Stomach (tissue), 8 donors: ENCODE measurements at regions not wholly inside any gene's neighbourhood (a gene's known extent, or its start where the extent isn't known, plus 50 kb on each side); places are given as distances from the start of the nearest gene placed in this dataset.
"Not testable (repeated sequence)": the region's sequence is repeated elsewhere in the genome, so short reads cannot be mapped to it uniquely, and the experiment has no call there.

Source experiments
- DNase-seq, 2 donors: peaks; one replicate each; pipeline versions ENCODE4 v3.0.0 to v3.0.0-alpha.2; 2013 to 2019
- H3K27ac ChIP-seq, 5 donors: fragments of 200-600 bp in 4 of 5; sonication (generic) in 4 of 5; one replicate each; pipeline ENCODE4 v1.5.1; 2013 to 2019; ENCODE audit warnings: mild to moderate bottlenecking in 1 of 5, moderate library complexity in 1 of 5
- H3K27me3 ChIP-seq, 3 donors: fragments of 200-600 bp; sonication (generic); one replicate each; pipeline ENCODE4 v1.5.1; 2017 to 2019; ENCODE audit warnings: mixed run types in 1 of 3
- H3K36me3 ChIP-seq, 4 donors: fragments of 200-600 bp; sonication (generic); 1 replicate in 3 of 4; 2 replicates in 1 of 4; pipeline ENCODE4 v1.5.1; 2016 to 2019
- H3K4me1 ChIP-seq, 4 donors: fragments of 200-600 bp; sonication (generic); one replicate each; pipeline ENCODE4 v1.5.1; 2016 to 2019
- H3K4me3 ChIP-seq, 4 donors: fragments of 200-600 bp; sonication (generic) in 3 of 4; one replicate each; pipeline ENCODE4 v1.5.1; 2016 to 2019; ENCODE audit warnings: mild to moderate bottlenecking in 1 of 4
- H3K9me3 ChIP-seq, 4 donors: fragments of 200-600 bp; sonication (generic); one replicate each; pipeline ENCODE4 v1.5.1; 2016 to 2019
- CTCF ChIP-seq, 7 experiments: fragments of 450-650 bp in 4 of 7; fragments of 200-600 bp in 3 of 7; sonication (generic) in 3 of 7; IDR thresholded peaks; one replicate each; pipeline ENCODE4 v1.5.1; 2016 to 2019; ENCODE audit warnings: antibody characterized with exemption in 7 of 7, control low read depth in 2 of 7, mild to moderate bottlenecking in 1 of 7
- EP300 ChIP-seq: sonication (generic); formaldehyde crosslinking; IDR thresholded peaks from one replicate; pipeline ENCODE4 v1.6.1; 2017; ENCODE audit warnings: antibody characterized with exemption
- POLR2A ChIP-seq, 4 donors: fragments of 450-650 bp; IDR thresholded peaks; one replicate each; pipeline ENCODE4 v1.6.1; 2016; ENCODE audit warnings: antibody characterized with exemption in 4 of 4, control low read depth in 2 of 4, mild to moderate bottlenecking in 1 of 4, moderate library complexity in 1 of 4
- POLR2AphosphoS5 ChIP-seq, 3 donors: sonication (generic); formaldehyde crosslinking; IDR thresholded peaks; one replicate each; pipeline ENCODE4 v1.6.1; 2016; ENCODE audit warnings: antibody characterized with exemption in 3 of 3
- WGBS, 5 donors: extraction: QIAGEN DNeasy Blood & Tissue Kit in 3 of 5; methylation state at CpG; one replicate each; pipeline versions ENCODE4 v1.1.5 to v1.1.7; 2013 to 2018; 5-methylcytosine and 5-hydroxymethylcytosine counted together
- intact Hi-C: fragments of 100-400 bp; cut with DNase I; formaldehyde crosslinking; loops from one replicate; pipeline ENCODE4 v1.15.1; 2023; ENCODE audit warnings: low total_unique reads
- donor health status: healthy with polysubstance abuse.
- donor health status: Bipolar disorder and iron deficiency.
- donor health status: healthy.

- H3K36me3 ChIP-seq: no peaks in the 10 kb centered on the region
- H3K27me3 ChIP-seq: no peaks in the 10 kb centered on the region
- no peak overlapping the region for H3K27ac ChIP-seq
- intact Hi-C loops: no loop called here
- H3K4me3 ChIP-seq: no peak overlapping the region
- H3K4me1 ChIP-seq: no peaks in the 10 kb centered on the region
- WGBS, 5 donors: 90 to 97% (median 91%) methylated on average over 3 of the region's 3 CpGs
- no peak for TF ChIP-seq POLR2A (IDR thresholded peaks at IDR 0.05)
- no peak for TF ChIP-seq POLR2AphosphoS5 (IDR thresholded peaks at IDR 0.05)
- TF ChIP-seq CTCF (IDR thresholded peaks at IDR 0.05): no peak
- no peak for TF ChIP-seq EP300
- no peak for DNase-seq
- no peaks in the 10 kb centered on the region for H3K9me3 ChIP-seq
Measured at GRCh38 chr6:141388666-141389065, 744.1 kb upstream of the GJE1 start.

- Histone ChIP-seq H3K4me3 (no peak overlapping the region), H3K9me3 (peaks cover 0 to 11% (median 5%) of the 10 kb centered on the region in 4 donors), H3K36me3 (no peaks in the 10 kb centered on the region), H3K4me1 (no peaks in the 10 kb centered on the region), H3K27me3 (no peaks in the 10 kb centered on the region), H3K27ac (no peak overlapping the region)
- no peak for DNase-seq
- TF ChIP-seq CTCF (IDR thresholded peaks at IDR 0.05): no peak
- TF ChIP-seq POLR2AphosphoS5 (IDR thresholded peaks at IDR 0.05): no peak
- no peak for TF ChIP-seq EP300
- TF ChIP-seq POLR2A (IDR thresholded peaks at IDR 0.05): no peak
- intact Hi-C loops: no loop called here
- 81 to 92% (median 89%) methylated on average over 2 of the region's 2 CpGs for WGBS, 5 donors
Measured at GRCh38 chr6:141370438-141370837, 762.3 kb upstream of the GJE1 start.

- 67 to 93% (median 80%) methylated on average over 1 of the region's 1 CpG for WGBS, 5 donors
- intact Hi-C loops: not testable (repeated sequence)
Measured at GRCh38 chr6:141366796-141367195, 765.9 kb upstream of the GJE1 start.

GRCh38 chr6:141364694-141365093, 768.0 kb upstream of the GJE1 start:
- no peaks in the 10 kb centered on the region for H3K36me3 ChIP-seq
- peaks cover 0 to 11% (median 5%) of the 10 kb centered on the region in 4 donors for H3K9me3 ChIP-seq
- H3K27me3 ChIP-seq: no peaks in the 10 kb centered on the region
- DNase-seq: no peak
- H3K4me3 ChIP-seq: no peak overlapping the region
- TF ChIP-seq EP300 (no peak), POLR2A (IDR thresholded peaks at IDR 0.05) (no peak), CTCF (IDR thresholded peaks at IDR 0.05) (no peak), POLR2AphosphoS5 (IDR thresholded peaks at IDR 0.05) (no peak)
- H3K27ac ChIP-seq: no peak overlapping the region
- intact Hi-C loops: no loop called here
- 81 to 93% (median 90%) methylated on average over 3 of the region's 3 CpGs for WGBS, 5 donors
- no peaks in the 10 kb centered on the region for H3K4me1 ChIP-seq

More at GRCh38 chr6:141366796-141367195, 765.9 kb upstream of the GJE1 start:
- not testable (repeated sequence) for H3K27me3 ChIP-seq, H3K27ac ChIP-seq, DNase-seq, H3K4me3 ChIP-seq, H3K4me1 ChIP-seq, H3K36me3 ChIP-seq
- H3K9me3 ChIP-seq: peaks cover 0 to 11% (median 5%) of the 10 kb centered on the region in 4 donors

GRCh38 chr6:141364232-141364631, 768.5 kb upstream of the GJE1 start:
- Histone ChIP-seq H3K9me3 (peaks cover 0 to 8% (median 4%) of the 10 kb centered on the region in 4 donors), H3K27ac (no peak overlapping the region), H3K4me1 (no peaks in the 10 kb centered on the region), H3K4me3 (no peak overlapping the region), H3K36me3 (no peaks in the 10 kb centered on the region), H3K27me3 (no peaks in the 10 kb centered on the region)
- intact Hi-C loops: no loop called here
- DNase-seq: no peak
- WGBS, 5 donors: 67 to 80% (median 73%) methylated on average over 2 of the region's 2 CpGs
- TF ChIP-seq POLR2A (IDR thresholded peaks at IDR 0.05) (no peak), EP300 (no peak), POLR2AphosphoS5 (IDR thresholded peaks at IDR 0.05) (no peak), CTCF (IDR thresholded peaks at IDR 0.05) (no peak)
